Left ventricle myocardium inferior (tissue), 1 donor: ENCODE measurements at regions not wholly inside any gene's neighbourhood (a gene's known extent, or its start where the extent isn't known, plus 50 kb on each side); places are given as distances from the start of the nearest gene placed in this dataset.

Source experiments
- DNase-seq: peaks from one replicate; pipeline ENCODE4 v3.0.0-alpha.2; 2020
- H3K27ac ChIP-seq: fragments of 200-600 bp; replicated peaks from 2 replicates; pipeline ENCODE4 v1.8.0; 2021
- H3K27me3 ChIP-seq: fragments of 200-600 bp; 2 replicates; pipeline ENCODE4 v1.8.0; 2021; ENCODE audit warnings: low read depth
- H3K36me3 ChIP-seq: fragments of 200-600 bp; 2 replicates; pipeline ENCODE4 v1.8.0; 2021
- H3K4me1 ChIP-seq: fragments of 200-600 bp; 2 replicates; pipeline ENCODE4 v1.8.0; 2021
- H3K4me3 ChIP-seq: fragments of 200-600 bp; 2 replicates; pipeline ENCODE4 v1.8.0; 2021; ENCODE audit warnings: mild to moderate bottlenecking, moderate library complexity
- H3K9me3 ChIP-seq: fragments of 200-600 bp; replicated peaks from 2 replicates; pipeline ENCODE4 v1.8.0; 2021
- intact Hi-C: fragments of 100-400 bp; cut with micrococcal nuclease; formaldehyde crosslinking; loops from one replicate; pipeline ENCODE4 v1.11.0; 2022
- TF ChIP-seq, protein P1 (sequence below): fragments of 200-600 bp; IDR thresholded peaks from 2 replicates; pipeline ENCODE4 v1.8.0; 2021; ENCODE audit warnings: antibody characterized with exemption, mild to moderate bottlenecking, borderline replicate concordance
- donor health status: DM: no; HTN: yes; CAD: no; lungs with severe emphysema.

- Histone ChIP-seq H3K9me3 (peaks cover 10% of the 10 kb centered on the region), H3K4me1 (no peaks in the 10 kb centered on the region), H3K36me3 (no peaks in the 10 kb centered on the region), H3K27me3 (no peaks in the 10 kb centered on the region), H3K4me3 (no peak overlapping the region), H3K27ac (no peak overlapping the region)
- DNase-seq = no peak
- TF ChIP-seq, protein P1, sequence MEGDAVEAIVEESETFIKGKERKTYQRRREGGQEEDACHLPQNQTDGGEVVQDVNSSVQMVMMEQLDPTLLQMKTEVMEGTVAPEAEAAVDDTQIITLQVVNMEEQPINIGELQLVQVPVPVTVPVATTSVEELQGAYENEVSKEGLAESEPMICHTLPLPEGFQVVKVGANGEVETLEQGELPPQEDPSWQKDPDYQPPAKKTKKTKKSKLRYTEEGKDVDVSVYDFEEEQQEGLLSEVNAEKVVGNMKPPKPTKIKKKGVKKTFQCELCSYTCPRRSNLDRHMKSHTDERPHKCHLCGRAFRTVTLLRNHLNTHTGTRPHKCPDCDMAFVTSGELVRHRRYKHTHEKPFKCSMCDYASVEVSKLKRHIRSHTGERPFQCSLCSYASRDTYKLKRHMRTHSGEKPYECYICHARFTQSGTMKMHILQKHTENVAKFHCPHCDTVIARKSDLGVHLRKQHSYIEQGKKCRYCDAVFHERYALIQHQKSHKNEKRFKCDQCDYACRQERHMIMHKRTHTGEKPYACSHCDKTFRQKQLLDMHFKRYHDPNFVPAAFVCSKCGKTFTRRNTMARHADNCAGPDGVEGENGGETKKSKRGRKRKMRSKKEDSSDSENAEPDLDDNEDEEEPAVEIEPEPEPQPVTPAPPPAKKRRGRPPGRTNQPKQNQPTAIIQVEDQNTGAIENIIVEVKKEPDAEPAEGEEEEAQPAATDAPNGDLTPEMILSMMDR = no peak
- intact Hi-C loops = no loop called here
Measured at GRCh38 chr18:56258178-56258577, 380.2 kb downstream of the TXNL1 start.

DNA sequence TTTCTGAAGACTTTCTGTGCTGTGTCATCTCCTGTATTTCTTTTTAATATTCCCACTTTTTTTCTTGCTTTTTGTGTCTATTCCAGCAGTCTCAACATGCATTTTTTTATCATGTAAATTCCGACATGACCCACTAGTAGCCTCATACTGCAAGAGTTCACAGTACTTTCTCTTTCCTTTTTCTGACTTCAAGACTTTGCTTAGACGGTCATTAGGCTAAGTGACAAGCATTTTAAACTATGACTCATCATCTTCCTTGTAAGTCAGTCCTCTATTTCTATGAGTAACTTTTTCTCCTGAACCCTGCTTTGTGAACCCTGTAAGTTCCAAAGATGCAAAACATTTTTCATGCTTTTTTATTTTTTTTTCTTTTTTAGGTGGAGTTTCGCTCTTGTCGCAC is 381.2 kb downstream of the TXNL1 start:
- Histone ChIP-seq H3K27me3 (no peaks in the 10 kb centered on the region), H3K36me3 (no peaks in the 10 kb centered on the region), H3K27ac (no peak overlapping the region), H3K4me3 (no peak overlapping the region), H3K4me1 (no peaks in the 10 kb centered on the region), H3K9me3 (peaks cover 10% of the 10 kb centered on the region)
- TF ChIP-seq, protein P1 = no peak
- no peak for DNase-seq
- intact Hi-C loops = no loop called here

GRCh38 chr18:56256659-56257058 is 381.7 kb downstream of the TXNL1 start:
- intact Hi-C loops = no loop called here
- Histone ChIP-seq H3K4me3 (no peak overlapping the region), H3K9me3 (peaks cover 10% of the 10 kb centered on the region), H3K4me1 (no peaks in the 10 kb centered on the region), H3K27ac (no peak overlapping the region), H3K36me3 (no peaks in the 10 kb centered on the region), H3K27me3 (no peaks in the 10 kb centered on the region)
- DNase-seq = no peak
- TF ChIP-seq, protein P1 = no peak

GRCh38 chr18:56255381-56255780 is 383.0 kb downstream of the TXNL1 start:
- intact Hi-C loops = no loop called here
- no peaks in the 10 kb centered on the region for H3K9me3 ChIP-seq
- no peak overlapping the region for H3K4me3 ChIP-seq
- H3K27ac ChIP-seq = no peak overlapping the region
- H3K27me3 ChIP-seq = no peaks in the 10 kb centered on the region
- TF ChIP-seq, protein P1 = no peak
- no peak for DNase-seq
- H3K4me1 ChIP-seq = no peaks in the 10 kb centered on the region
- no peaks in the 10 kb centered on the region for H3K36me3 ChIP-seq

DNA sequence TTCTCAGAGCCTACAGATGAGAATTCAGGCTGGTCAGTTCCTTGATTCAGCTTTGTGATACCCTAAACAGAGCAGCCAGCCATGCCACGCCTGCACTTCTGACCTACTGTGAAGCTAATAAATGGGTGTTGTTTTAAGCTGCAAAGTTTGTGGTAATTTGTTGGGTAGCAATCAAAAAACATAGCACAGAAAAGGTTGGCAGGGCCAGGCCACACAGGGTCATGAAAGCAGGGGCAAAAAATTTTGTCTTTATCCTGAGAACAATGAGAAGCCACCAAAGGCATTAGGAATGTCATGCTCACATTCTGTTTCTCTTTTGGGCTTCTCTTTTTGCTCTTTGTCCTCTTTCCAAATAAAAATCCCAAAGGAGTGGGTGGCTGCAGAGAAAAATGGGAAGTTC is 385.9 kb downstream of the TXNL1 start:
- TF ChIP-seq, protein P1 = no peak
- Histone ChIP-seq H3K9me3 (no peaks in the 10 kb centered on the region), H3K27ac (no peak overlapping the region), H3K4me1 (no peaks in the 10 kb centered on the region), H3K36me3 (no peaks in the 10 kb centered on the region), H3K27me3 (no peaks in the 10 kb centered on the region), H3K4me3 (no peak overlapping the region)
- intact Hi-C loops = no loop called here
- DNase-seq = no peak
